IgD-negative memory B cell (primary cell): ENCODE measurements at regions not wholly inside any gene's neighbourhood (a gene's known extent, or its start where the extent isn't known, plus 50 kb on each side); places are given as distances from the start of the nearest gene placed in this dataset.

ENCODE experiments used
- H3K27ac Mint-ChIP-seq, 3 donors: one replicate each; pipeline ENCODE4 v1.8.0; 2020 to 2022; ENCODE audit warnings: mild to moderate bottlenecking in 3 of 3, mixed read lengths in 3 of 3, moderate library complexity in 1 of 3
- H3K27me3 Mint-ChIP-seq: one replicate; pipeline ENCODE4 v1.8.0; 2021; ENCODE audit warnings: mixed read lengths
- H3K36me3 Mint-ChIP-seq: one replicate; pipeline ENCODE4 v1.8.0; 2020; ENCODE audit warnings: mild to moderate bottlenecking, mixed read lengths
- H3K4me1 Mint-ChIP-seq, 3 donors: one replicate each; pipeline ENCODE4 v1.8.0; 2020 to 2022; ENCODE audit warnings: mixed read lengths in 3 of 3, mild to moderate bottlenecking in 1 of 3
- H3K4me3 Mint-ChIP-seq, 4 donors: one replicate each; pipeline ENCODE4 v1.8.0; 2020 to 2022; ENCODE audit warnings: mild to moderate bottlenecking in 4 of 4, mixed read lengths in 4 of 4, moderate library complexity in 3 of 4
- H3K9me3 Mint-ChIP-seq, 3 donors: one replicate each; pipeline ENCODE4 v1.8.0; 2020 to 2021; ENCODE audit warnings: mixed read lengths in 3 of 3, mild to moderate bottlenecking in 1 of 3

DNA sequence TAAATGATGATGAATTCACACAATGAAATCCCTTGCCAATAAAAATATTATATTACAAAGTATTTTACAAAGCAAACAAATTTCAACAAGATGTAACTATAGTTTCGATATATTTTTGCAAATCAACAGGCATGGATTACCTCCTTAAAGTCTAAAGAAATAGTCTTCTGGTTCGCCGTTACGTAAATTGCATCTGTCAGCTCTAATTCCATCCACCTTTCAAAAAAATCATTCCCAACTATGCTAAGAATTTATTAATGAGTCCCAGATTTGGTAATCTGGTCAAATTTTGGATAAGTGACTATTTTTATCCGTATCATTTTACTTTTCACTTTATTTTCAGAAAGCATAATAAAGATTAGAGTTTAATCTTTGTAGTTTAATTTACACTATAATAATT is 1984.9 kb downstream of the EFNA5 start:
- Mint-ChIP-seq H3K9me3 (peaks cover 0 to 6% (median 4%) of the 10 kb centered on the region in 3 donors), H3K27me3 (no peaks in the 10 kb centered on the region), H3K4me1 (no peaks in the 10 kb centered on the region), H3K36me3 (no peaks in the 10 kb centered on the region), H3K27ac (no peak overlapping the region), H3K4me3 (no peak overlapping the region)

DNA sequence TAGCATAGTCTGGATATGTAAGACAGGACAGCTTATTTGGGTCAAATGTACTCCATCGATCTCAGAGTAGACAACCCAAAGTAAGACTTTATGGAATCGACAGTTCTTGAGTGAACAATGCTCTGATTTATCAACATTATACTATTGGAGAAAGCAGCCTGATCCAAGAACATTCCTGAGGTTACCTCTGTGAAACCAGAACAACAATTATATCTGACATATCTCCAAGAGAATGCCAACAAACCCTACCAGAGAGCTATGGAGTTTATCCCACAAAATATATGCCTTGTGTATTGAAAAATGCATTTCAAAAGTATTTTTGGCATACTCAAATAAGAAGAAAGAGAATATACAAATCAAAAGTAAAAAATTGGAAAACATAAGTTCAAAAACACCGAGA is 1985.9 kb downstream of the EFNA5 start:
- Mint-ChIP-seq H3K27me3 (no peaks in the 10 kb centered on the region), H3K36me3 (no peaks in the 10 kb centered on the region)

DNA sequence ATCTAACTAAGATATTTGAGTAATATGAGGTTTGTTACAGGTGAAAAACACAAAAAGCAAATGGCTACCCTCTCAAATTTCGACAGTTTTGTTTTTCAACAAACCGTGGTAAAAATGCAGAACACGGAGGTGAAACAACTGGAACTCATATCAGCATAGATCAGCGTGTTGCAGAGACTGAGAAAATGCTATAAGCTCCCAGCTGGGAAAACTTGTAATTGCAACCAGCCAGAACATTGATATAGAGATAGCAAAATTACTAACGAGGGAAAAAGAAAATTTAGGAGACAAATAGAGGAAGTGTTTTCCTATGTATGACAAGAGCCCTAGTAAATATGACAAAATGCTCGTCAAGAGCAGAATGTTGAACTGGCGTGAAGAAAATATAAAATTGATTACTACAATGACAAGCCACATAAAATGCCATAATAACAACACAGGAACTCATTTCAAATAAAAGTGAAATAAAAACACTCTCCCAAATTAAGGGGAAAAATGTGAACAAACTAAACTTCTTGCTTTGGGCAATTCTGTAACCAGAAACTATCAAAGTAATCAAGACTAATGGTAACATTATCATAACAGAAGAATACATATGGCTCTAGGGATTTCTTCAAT is 1989.8 kb downstream of the EFNA5 start:
- Mint-ChIP-seq H3K27me3 (no peaks in the 10 kb centered on the region), H3K4me1 (no peaks in the 10 kb centered on the region), H3K36me3 (no peaks in the 10 kb centered on the region), H3K27ac (no peak overlapping the region), H3K9me3 (peaks cover 0 to 7% (median 3%) of the 10 kb centered on the region in 3 donors), H3K4me3 (no peak overlapping the region)

More for the DNA sequence above, 1985.9 kb downstream of the EFNA5 start:
- peaks cover 0 to 6% (median 6%) of the 10 kb centered on the region in 3 donors for H3K9me3 Mint-ChIP-seq
- no peak overlapping the region for H3K27ac Mint-ChIP-seq
- H3K4me1 Mint-ChIP-seq: no peaks in the 10 kb centered on the region
- no peak overlapping the region for H3K4me3 Mint-ChIP-seq

DNA sequence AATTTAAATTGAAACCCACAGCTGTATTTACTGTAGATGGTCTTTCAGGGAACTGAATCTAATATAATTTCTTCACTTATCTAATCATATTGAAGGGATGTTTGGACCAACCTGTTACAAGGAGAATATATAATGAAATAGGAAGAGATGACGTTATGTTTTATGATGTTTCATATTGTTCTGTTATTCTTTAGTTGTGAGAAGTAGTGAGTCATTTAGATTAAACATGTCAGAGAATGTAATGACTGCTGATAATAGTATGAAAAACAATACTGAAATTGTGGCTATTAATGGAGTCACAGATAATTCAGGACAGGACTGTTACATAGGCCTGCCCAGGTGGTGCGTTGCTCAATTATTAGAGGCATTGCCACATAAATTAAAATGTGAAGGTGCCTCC is 1993.4 kb downstream of the EFNA5 start:
- no peaks in the 10 kb centered on the region for H3K36me3 Mint-ChIP-seq
- H3K4me1 Mint-ChIP-seq: no peaks in the 10 kb centered on the region
- peaks cover 0 to 3% (median 0%) of the 10 kb centered on the region in 3 donors for H3K9me3 Mint-ChIP-seq
- H3K4me3 Mint-ChIP-seq: no peak overlapping the region
- H3K27me3 Mint-ChIP-seq: no peaks in the 10 kb centered on the region
- H3K27ac Mint-ChIP-seq: no peak overlapping the region

DNA sequence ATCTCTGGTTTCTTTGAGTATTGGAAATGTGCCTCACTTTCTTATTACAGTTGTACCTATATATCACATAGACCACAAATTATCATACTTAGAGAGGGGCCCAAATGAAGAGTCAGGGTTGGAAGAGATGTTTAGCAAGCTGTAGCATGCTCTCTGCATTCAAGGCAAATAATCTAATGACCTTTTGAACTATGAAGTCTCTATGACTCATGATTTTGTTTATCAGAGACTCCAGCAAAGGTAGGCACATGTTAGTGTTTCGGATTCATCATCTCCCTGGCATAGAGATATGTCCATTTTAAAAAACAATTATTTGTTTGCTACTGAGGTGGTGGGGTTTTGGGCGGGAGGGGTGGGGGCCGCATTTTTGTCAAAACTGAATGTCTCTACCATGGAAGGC is 2000.1 kb downstream of the EFNA5 start:
- peaks cover 3 to 16% (median 6%) of the 10 kb centered on the region in 3 donors for H3K9me3 Mint-ChIP-seq
- H3K36me3 Mint-ChIP-seq: peaks cover 2% of the 10 kb centered on the region
- H3K4me3 Mint-ChIP-seq: no peak overlapping the region
- H3K4me1 Mint-ChIP-seq: no peaks in the 10 kb centered on the region
- H3K27ac Mint-ChIP-seq: no peak overlapping the region
- H3K27me3 Mint-ChIP-seq: no peaks in the 10 kb centered on the region

DNA sequence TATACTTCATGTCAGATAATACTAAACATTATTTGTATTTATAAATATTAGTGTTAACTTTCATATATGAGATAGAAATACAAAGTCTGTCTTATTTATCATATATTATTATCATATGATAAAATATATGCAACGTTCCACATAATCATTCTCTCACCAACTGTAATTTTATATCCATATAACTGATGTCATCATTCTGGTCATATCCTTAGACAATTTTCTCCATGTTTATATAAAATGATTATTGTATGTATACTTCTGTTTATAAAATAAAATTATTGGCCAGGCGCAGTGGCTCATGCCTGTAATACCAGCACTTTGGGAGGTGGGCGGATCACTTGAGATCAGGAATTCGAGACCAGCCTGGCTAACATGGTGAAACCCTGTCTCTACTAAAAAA is 2007.1 kb downstream of the EFNA5 start:
- H3K4me1 Mint-ChIP-seq: no peaks in the 10 kb centered on the region
- H3K9me3 Mint-ChIP-seq: peaks cover 1 to 10% (median 2%) of the 10 kb centered on the region in 3 donors
- H3K36me3 Mint-ChIP-seq: peaks cover 2% of the 10 kb centered on the region
- H3K27me3 Mint-ChIP-seq: no peaks in the 10 kb centered on the region
- H3K4me3 Mint-ChIP-seq: no peak overlapping the region
- H3K27ac Mint-ChIP-seq: no peak overlapping the region

DNA sequence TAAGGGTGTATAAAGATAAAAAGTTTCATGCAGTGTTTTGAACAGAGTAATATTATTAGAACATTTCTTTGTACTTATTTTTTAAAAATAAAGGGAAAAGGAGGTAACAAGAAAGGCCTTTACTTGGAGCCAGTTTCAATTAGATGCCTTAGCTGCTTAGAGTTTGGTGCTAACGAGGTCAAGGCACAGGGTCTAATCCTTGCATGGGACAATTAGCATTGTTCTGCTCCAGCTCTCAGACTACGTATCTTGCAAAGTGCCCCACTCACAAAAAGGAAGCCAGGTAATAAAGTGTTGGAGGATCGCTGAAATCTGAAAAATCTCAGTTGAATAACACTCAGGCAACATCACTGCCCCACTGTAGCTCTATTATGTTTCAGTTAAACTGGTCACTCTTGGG is 2011.3 kb downstream of the EFNA5 start:
- H3K4me3 Mint-ChIP-seq: no peak overlapping the region

DNA sequence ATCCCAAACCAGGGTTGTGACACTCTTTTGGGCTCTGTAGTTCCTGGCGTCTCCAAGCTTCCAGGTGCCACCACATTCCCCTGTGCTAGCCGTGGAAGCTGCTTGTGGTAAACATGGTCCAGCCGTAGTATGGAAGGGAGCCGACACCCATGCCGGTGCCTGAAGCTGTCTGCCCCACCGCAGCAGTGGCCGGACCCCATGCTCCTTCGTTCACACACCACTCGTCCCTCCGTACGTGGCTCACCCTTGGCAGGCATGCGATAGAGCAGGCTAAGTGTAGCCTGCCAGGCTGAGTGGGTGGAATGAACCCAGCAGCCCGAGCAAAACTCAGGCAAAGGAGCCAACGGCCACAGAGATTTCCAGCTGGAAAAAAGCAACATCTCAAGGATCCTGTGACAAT is 2030.4 kb downstream of the EFNA5 start:
- peak overlapping the region in 2 of 3 donors; percentile 63 to 80 for H3K27ac Mint-ChIP-seq
- H3K36me3 Mint-ChIP-seq: no peaks in the 10 kb centered on the region
- H3K4me1 Mint-ChIP-seq: no peaks in the 10 kb centered on the region
- peaks cover 0 to 6% (median 4%) of the 10 kb centered on the region in 3 donors for H3K9me3 Mint-ChIP-seq
- no peak overlapping the region for H3K4me3 Mint-ChIP-seq
- no peaks in the 10 kb centered on the region for H3K27me3 Mint-ChIP-seq

More for the DNA sequence above, 2011.3 kb downstream of the EFNA5 start:
- H3K4me1 Mint-ChIP-seq: no peaks in the 10 kb centered on the region
- no peak overlapping the region for H3K27ac Mint-ChIP-seq
- H3K27me3 Mint-ChIP-seq: no peaks in the 10 kb centered on the region
- H3K9me3 Mint-ChIP-seq: no peaks in the 10 kb centered on the region
- no peaks in the 10 kb centered on the region for H3K36me3 Mint-ChIP-seq

DNA sequence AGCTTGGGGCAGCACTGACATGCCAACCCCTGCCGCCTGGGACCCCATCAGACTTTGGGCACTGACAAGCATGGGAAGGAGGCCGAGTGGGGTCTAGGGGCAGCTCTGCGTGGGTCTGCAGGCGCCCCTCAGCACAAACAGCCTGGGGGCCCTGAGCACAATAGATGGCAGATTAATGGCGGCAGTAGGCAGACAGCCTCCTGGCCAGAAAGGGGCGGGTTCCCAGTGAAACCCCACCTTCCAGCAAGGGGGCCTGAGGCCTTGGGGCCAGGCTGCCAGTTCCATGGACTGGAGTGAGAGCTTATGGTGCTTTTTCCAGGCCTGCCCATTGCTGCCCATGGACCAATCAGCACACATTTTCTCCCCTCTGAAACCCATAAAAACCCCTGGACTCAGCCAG is 2031.2 kb downstream of the EFNA5 start:
- Mint-ChIP-seq H3K27ac (no peak overlapping the region), H3K4me3 (no peak overlapping the region), H3K9me3 (peaks cover 0 to 6% (median 4%) of the 10 kb centered on the region in 3 donors), H3K4me1 (no peaks in the 10 kb centered on the region), H3K36me3 (no peaks in the 10 kb centered on the region), H3K27me3 (no peaks in the 10 kb centered on the region)

DNA sequence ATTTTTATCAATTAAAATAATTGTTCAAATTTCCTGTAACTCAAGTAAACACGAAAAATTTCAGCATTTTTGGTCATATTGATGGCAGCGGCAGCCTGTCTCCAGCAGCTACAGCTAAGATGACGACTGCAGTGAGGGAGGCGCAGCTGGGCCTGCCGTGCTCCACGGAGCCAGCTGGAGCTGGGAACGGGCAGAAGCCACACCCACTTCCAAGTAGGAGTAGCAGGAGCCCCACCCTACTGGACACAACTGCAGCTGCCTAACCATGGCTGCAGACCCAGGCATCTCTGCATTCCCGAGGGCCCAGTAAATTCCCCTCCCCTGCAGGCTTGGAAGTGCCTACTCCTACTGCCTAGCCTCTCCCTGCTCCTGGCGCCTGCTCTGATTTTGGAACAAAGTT is 2031.7 kb downstream of the EFNA5 start:
- Mint-ChIP-seq H3K4me1 (no peaks in the 10 kb centered on the region), H3K36me3 (no peaks in the 10 kb centered on the region), H3K27me3 (no peaks in the 10 kb centered on the region), H3K9me3 (peaks cover 0 to 6% (median 4%) of the 10 kb centered on the region in 3 donors), H3K27ac (no peak overlapping the region), H3K4me3 (no peak overlapping the region)

DNA sequence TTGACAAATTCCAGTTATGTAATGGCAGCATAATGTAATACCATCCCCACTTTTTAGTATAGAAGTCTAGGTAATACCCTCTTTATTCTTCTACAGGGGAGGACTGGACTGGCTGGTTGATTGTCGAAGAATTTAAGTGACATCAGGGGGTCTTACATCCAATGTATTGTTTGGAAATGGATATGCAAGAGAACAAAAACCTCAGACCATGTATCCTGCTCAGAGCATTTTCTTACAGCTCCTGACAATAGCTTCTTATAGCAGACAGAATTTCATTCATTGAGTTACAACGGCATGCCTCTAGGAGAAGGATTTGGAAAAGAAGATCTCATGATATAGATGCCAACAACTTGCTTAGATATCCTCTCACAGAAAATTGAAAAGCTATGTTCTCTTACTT is 2032.3 kb downstream of the EFNA5 start:
- Mint-ChIP-seq H3K27me3 (no peaks in the 10 kb centered on the region), H3K27ac (no peak overlapping the region), H3K9me3 (peaks cover 0 to 6% (median 4%) of the 10 kb centered on the region in 3 donors), H3K4me3 (no peak overlapping the region), H3K4me1 (no peaks in the 10 kb centered on the region), H3K36me3 (no peaks in the 10 kb centered on the region)

DNA sequence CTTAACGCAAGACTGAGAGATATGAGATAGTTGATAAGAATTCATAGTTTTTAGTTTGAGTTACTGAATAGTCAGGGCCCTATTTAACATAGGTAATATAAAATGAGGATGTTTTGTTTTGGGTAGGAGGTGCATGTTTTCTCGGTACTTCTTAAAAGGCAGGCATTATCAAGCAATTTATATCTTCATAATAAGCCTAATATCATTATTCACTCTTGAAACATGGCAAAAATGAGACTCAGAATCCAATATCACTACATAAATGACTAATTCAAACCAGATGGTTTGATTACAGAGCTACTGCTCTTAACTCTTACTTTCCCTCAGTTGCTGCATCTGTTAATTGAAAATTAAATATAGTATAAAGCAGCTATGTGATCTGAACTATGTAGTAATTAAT is 2038.7 kb downstream of the EFNA5 start:
- H3K27ac Mint-ChIP-seq: no peak overlapping the region
- no peaks in the 10 kb centered on the region for H3K27me3 Mint-ChIP-seq
- no peak overlapping the region for H3K4me3 Mint-ChIP-seq
- no peaks in the 10 kb centered on the region for H3K36me3 Mint-ChIP-seq
- no peaks in the 10 kb centered on the region for H3K4me1 Mint-ChIP-seq
- peaks cover 3 to 13% (median 8%) of the 10 kb centered on the region in 3 donors for H3K9me3 Mint-ChIP-seq

DNA sequence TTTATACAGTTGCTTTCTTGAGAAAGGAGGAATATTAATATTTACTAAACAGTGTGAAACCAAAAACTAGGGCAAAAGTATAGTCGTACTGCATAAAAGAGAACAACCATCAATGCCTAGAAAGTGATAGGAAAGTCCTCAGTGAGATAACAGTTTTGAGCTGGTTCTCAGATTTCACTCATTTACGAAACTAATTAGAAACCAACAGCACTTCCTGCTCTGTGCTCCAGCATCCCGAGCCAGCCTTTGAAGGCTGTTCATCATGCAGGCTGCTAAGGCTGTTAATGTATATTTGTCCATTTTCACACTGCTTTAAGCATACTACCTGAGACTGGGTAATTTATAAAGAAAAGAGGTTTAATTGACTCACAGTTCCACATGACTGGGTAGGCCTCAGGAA is 2039.9 kb downstream of the EFNA5 start:
- Mint-ChIP-seq H3K4me1 (no peaks in the 10 kb centered on the region), H3K4me3 (no peak overlapping the region), H3K9me3 (peaks cover 3 to 11% (median 7%) of the 10 kb centered on the region in 3 donors), H3K36me3 (no peaks in the 10 kb centered on the region), H3K27ac (no peak overlapping the region), H3K27me3 (no peaks in the 10 kb centered on the region)

DNA sequence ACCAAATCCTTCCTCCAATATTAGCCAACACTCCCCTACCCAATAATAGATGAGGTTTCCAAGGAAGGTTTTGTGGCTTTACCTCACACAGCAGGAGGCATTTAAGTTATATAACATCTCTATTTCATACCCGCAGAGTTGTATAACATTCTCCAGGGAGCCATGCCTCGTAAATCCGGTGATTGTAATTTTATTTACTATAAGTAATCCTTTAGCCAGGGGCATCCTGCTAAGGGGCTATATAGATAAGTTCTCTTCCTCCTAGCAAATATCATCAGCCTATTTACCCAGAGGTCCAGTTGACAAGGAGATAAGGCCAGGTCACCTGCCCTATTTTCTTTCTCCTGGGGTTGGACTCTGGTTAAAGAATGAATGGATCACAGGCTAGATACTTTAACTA is 2051.0 kb downstream of the EFNA5 start:
- peaks cover 0 to 14% (median 1%) of the 10 kb centered on the region in 3 donors for H3K9me3 Mint-ChIP-seq
- no peaks in the 10 kb centered on the region for H3K36me3 Mint-ChIP-seq
- H3K27me3 Mint-ChIP-seq: no peaks in the 10 kb centered on the region
- H3K27ac Mint-ChIP-seq: no peak overlapping the region
- H3K4me3 Mint-ChIP-seq: no peak overlapping the region
- no peaks in the 10 kb centered on the region for H3K4me1 Mint-ChIP-seq

DNA sequence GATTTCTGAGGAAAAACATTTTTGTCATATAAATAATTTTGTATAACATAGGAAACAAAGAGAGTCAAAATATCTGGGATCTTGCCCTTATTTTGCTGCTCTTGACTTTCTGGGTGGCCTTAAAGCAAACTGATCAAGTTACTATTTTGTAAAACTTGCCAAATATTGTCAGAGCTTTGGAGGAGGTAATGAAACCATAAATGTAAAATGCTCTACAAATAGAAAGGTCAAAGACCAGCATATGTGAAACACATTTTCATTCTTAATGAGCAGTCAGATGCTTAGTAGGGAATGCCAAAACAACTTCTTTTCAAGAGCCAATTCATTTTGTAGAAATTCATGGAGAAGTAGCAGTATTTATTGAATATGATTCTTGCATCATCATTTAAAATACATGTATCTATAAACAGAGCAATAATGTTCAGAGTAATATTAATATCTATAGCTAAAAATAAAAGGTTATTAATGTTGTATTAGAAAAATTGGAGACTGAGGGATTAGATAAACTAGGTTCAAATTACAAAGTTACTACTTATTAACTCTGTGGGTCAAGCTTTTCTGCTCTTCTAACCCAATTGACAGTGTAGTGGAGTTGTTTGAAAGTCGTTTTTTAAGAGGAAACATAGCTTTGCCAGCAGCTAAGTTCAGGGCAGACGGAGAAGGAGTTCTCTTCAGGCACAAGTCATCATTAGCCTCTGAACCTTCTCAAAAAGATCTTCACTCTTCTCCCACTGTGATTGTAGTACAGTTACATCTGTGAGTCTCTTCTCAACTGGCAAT is 2053.1 kb downstream of the EFNA5 start:
- Mint-ChIP-seq H3K27ac (no peak overlapping the region), H3K36me3 (no peaks in the 10 kb centered on the region), H3K4me3 (no peak overlapping the region), H3K4me1 (no peaks in the 10 kb centered on the region), H3K9me3 (peaks cover 0 to 14% (median 1%) of the 10 kb centered on the region in 3 donors), H3K27me3 (no peaks in the 10 kb centered on the region)

DNA sequence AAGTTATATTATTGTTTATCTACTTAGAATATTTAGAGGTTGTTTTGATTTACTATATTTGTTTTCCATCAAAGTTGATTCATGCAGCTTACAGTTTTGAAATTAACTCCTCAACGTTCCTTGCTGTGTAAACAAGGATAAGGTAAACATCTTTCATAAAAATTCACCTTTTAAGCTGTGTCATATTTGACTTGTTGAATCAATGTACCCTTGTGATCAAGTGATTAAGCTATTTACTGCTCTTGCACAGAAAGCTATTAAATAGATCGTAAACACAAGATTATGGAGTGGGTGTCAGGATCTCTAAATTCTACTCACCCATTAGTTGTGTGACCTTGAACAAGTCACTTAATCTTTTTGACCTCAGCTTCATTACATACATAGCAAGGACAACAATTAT is 2054.0 kb upstream of the NUDT12 start:
- H3K4me1 Mint-ChIP-seq: no peaks in the 10 kb centered on the region

More for the DNA sequence above, 2054.0 kb upstream of the NUDT12 start:
- Mint-ChIP-seq H3K27ac (no peak overlapping the region), H3K9me3 (peaks cover 0 to 7% (median 1%) of the 10 kb centered on the region in 3 donors), H3K27me3 (no peaks in the 10 kb centered on the region), H3K4me3 (no peak overlapping the region), H3K36me3 (no peaks in the 10 kb centered on the region)
